Stimulated activated naive CD4-positive, alpha-beta T cell (primary cell): ENCODE measurements at regions not wholly inside any gene's neighbourhood (a gene's known extent, or its start where the extent isn't known, plus 50 kb on each side); places are given as distances from the start of the nearest gene placed in this dataset.

ENCODE experiments used
- DNase-seq, 6 experiments: peaks; one replicate each; lab custom pipeline; 2025; lab: John Stamatoyannopoulos, UW

GRCh38 chr6:15876406-15876805 lies 213.6 kb upstream of the DTNBP1 start:
- DNase-seq, result no peak

GRCh38 chr6:15875797-15876196 lies 213.0 kb upstream of the DTNBP1 start:
- DNase-seq, result no peak

GRCh38 chr6:15874821-15875220 lies 212.0 kb upstream of the DTNBP1 start:
- DNase-seq, result no peak

- DNase-seq, result no peak
Measured at GRCh38 chr6:15874326-15874725, 211.5 kb upstream of the DTNBP1 start.

- no peak for DNase-seq
Measured at GRCh38 chr6:15872241-15873103, 209.6 kb upstream of the DTNBP1 start.

GRCh38 chr6:15871276-15871675 lies 208.4 kb upstream of the DTNBP1 start:
- DNase-seq, result no peak

GRCh38 chr6:15870333-15871043 lies 207.7 kb upstream of the DTNBP1 start:
- DNase-seq, result no peak

- DNase-seq, result no peak
Measured at GRCh38 chr6:15864708-15865062, 201.9 kb upstream of the DTNBP1 start.

- DNase-seq, result no peak
Measured at GRCh38 chr6:15864038-15864707, 201.3 kb upstream of the DTNBP1 start.

GRCh38 chr6:15862810-15863209 lies 200.0 kb upstream of the DTNBP1 start:
- no peak for DNase-seq

- no peak for DNase-seq
Measured at GRCh38 chr6:15861486-15861885, 198.7 kb upstream of the DTNBP1 start.

- DNase-seq, result no peak
Measured at GRCh38 chr6:15854826-15855710, 192.2 kb upstream of the DTNBP1 start.

GRCh38 chr6:15854378-15854777 lies 191.6 kb upstream of the DTNBP1 start:
- no peak for DNase-seq

GRCh38 chr6:15853259-15853658 lies 190.4 kb upstream of the DTNBP1 start:
- no peak for DNase-seq

- DNase-seq, result no peak
Measured at GRCh38 chr6:15852289-15852688, 189.5 kb upstream of the DTNBP1 start.

- DNase-seq, result no peak
Measured at GRCh38 chr6:15849395-15849794, 186.6 kb upstream of the DTNBP1 start.

GRCh38 chr6:15845492-15845891 lies 182.7 kb upstream of the DTNBP1 start:
- no peak for DNase-seq

- no peak for DNase-seq
Measured at GRCh38 chr6:15843764-15844163, 180.9 kb upstream of the DTNBP1 start.

GRCh38 chr6:15843226-15843625 lies 180.4 kb upstream of the DTNBP1 start:
- DNase-seq, result no peak

GRCh38 chr6:15842727-15843117 lies 179.9 kb upstream of the DTNBP1 start:
- DNase-seq, result no peak

- no peak for DNase-seq
Measured at GRCh38 chr6:15841937-15842726, 179.3 kb upstream of the DTNBP1 start.
